ENCODE measurements at regions not wholly inside any gene's neighbourhood (a gene's known extent, or its start where the extent isn't known, plus 50 kb on each side); places are given as distances from the start of the nearest gene placed in this dataset.
"Not testable (repeated sequence)": the region's sequence is repeated elsewhere in the genome, so short reads cannot be mapped to it uniquely, and the experiment has no call there.

DNA sequence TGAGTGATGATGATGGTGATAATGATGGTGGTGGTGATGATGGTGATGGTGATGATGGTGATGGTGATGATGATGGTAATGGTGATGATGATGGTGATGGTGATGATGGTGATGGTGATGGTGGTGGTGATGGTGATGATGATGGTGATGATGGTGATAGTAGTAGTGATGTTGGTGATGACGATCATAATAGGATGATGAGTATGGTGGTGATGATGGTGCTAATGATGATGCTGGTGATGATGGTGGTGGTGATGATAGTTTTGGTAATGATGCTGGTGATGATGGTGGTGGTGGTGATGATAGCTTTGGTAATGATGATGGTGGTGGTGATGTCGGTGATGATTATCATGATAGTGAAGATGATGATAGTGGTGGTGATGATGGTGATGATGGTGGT is 171.5 kb upstream of the SFSWAP start:
- no peak overlapping the region for H3K27ac ChIP-seq (ENCODE audit: low read depth, low read length, poor library complexity, severe bottlenecking)
- H3K36me3 ChIP-seq (ENCODE audit: insufficient read depth, low read length, poor library complexity, severe bottlenecking) = no peaks in the 10 kb centered on the region
- no peaks in the 10 kb centered on the region for H3K27me3 ChIP-seq (replicated peaks; ENCODE audit: insufficient read depth, low read depth, low read length, poor library complexity)
- BruUV-seq (replicated peaks) = no TSS peak
- ChIA-PET CTCF (no interaction called here), POLR2A (ENCODE audit: low non-redundant PET) (no interaction called here)
- no peak overlapping the region for H3K4me3 ChIP-seq (ENCODE audit: low read depth, low read length, poor library complexity, severe bottlenecking)
- intact Hi-C loops (cut with micrococcal nuclease; ENCODE audit: unreplicated experiment) = no loop called here
- no peaks in the 10 kb centered on the region for H3K9me3 ChIP-seq (ENCODE audit: low read depth, low read length, poor library complexity, severe bottlenecking)
- TF ChIP-seq EZH2 (IDR thresholded peaks at IDR 0.05; ENCODE audit: borderline replicate concordance, low read depth, low read length, poor library complexity, severe bottlenecking) = no peak
- TF ChIP-seq, protein P1, sequence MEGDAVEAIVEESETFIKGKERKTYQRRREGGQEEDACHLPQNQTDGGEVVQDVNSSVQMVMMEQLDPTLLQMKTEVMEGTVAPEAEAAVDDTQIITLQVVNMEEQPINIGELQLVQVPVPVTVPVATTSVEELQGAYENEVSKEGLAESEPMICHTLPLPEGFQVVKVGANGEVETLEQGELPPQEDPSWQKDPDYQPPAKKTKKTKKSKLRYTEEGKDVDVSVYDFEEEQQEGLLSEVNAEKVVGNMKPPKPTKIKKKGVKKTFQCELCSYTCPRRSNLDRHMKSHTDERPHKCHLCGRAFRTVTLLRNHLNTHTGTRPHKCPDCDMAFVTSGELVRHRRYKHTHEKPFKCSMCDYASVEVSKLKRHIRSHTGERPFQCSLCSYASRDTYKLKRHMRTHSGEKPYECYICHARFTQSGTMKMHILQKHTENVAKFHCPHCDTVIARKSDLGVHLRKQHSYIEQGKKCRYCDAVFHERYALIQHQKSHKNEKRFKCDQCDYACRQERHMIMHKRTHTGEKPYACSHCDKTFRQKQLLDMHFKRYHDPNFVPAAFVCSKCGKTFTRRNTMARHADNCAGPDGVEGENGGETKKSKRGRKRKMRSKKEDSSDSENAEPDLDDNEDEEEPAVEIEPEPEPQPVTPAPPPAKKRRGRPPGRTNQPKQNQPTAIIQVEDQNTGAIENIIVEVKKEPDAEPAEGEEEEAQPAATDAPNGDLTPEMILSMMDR (conservative IDR thresholded peaks at IDR 0.05; ENCODE audit: low read depth, low read length) = no peak
- no peak for DNase-seq (ENCODE audit: low spot score)
- no peaks in the 10 kb centered on the region for H3K4me1 ChIP-seq (ENCODE audit: insufficient read depth, low read length, poor library complexity, severe bottlenecking)

DNA sequence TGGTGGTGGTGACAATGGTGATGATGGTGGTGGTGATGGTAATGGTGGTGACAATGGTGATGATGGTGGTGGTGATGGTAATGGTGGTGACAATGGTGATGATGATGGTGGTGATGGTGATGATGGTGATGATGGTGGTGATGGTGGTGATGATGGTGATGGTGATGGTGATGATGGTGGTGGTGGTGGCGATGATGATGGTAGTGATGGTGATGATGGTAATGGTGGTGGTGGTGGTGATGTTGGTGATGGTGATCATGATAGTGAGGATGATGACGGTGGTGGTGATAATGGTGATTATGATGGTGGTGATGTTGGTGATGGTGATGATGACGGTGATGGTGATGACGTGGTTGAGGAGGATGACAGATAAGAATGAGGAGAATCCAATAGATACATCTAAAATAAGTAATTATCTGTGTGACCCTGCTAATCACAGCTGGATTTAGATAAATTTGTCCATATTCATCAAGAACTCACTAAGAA is 170.7 kb upstream of the SFSWAP start:
- intact Hi-C loops (cut with micrococcal nuclease; ENCODE audit: unreplicated experiment) = no loop called here
- Histone ChIP-seq H3K9me3 (ENCODE audit: low read depth, low read length, poor library complexity, severe bottlenecking) (no peaks in the 10 kb centered on the region), H3K36me3 (ENCODE audit: insufficient read depth, low read length, poor library complexity, severe bottlenecking) (no peaks in the 10 kb centered on the region), H3K27me3 (replicated peaks; ENCODE audit: insufficient read depth, low read depth, low read length, poor library complexity) (no peaks in the 10 kb centered on the region), H3K4me3 (ENCODE audit: low read depth, low read length, poor library complexity, severe bottlenecking) (no peak overlapping the region), H3K27ac (ENCODE audit: low read depth, low read length, poor library complexity, severe bottlenecking) (no peak overlapping the region), H3K4me1 (ENCODE audit: insufficient read depth, low read length, poor library complexity, severe bottlenecking) (no peaks in the 10 kb centered on the region)
- no peak for DNase-seq (ENCODE audit: low spot score)
- BruUV-seq (replicated peaks) = no TSS peak
- POLR2A ChIA-PET (ENCODE audit: low non-redundant PET) = no interaction called here
- TF ChIP-seq, protein P1 (conservative IDR thresholded peaks at IDR 0.05; ENCODE audit: low read depth, low read length) = no peak
- no peak for TF ChIP-seq EZH2 (IDR thresholded peaks at IDR 0.05; ENCODE audit: borderline replicate concordance, low read depth, low read length, poor library complexity, severe bottlenecking)
- CTCF ChIA-PET = no interaction called here

DNA sequence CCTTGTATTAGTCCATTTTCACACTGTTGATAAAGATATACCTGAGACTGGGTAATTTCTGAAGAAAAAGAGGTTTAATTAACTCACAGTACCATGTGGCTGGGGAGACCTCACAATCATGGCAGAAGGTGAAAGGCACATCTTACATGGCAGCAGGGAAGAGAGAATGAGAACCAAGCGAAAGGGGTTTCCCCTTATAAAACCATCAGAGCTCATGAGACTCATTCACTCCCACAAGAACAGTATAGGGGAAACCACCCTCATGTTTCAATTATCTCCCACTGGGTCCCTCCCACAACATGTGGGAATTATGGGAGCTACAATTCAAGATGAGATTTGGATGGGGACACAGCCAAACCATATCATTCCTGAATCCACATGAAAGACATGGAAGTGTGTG is 169.4 kb upstream of the SFSWAP start:
- H3K27ac ChIP-seq (ENCODE audit: low read depth, low read length, poor library complexity, severe bottlenecking); H3K9me3 ChIP-seq (ENCODE audit: low read depth, low read length, poor library complexity, severe bottlenecking); CTCF ChIA-PET; H3K4me1 ChIP-seq (ENCODE audit: insufficient read depth, low read length, poor library complexity, severe bottlenecking); intact Hi-C loops (cut with micrococcal nuclease; ENCODE audit: unreplicated experiment); DNase-seq (ENCODE audit: low spot score); BruUV-seq (replicated peaks); H3K36me3 ChIP-seq (ENCODE audit: insufficient read depth, low read length, poor library complexity, severe bottlenecking); POLR2A ChIA-PET (ENCODE audit: low non-redundant PET); H3K27me3 ChIP-seq (replicated peaks; ENCODE audit: insufficient read depth, low read depth, low read length, poor library complexity); H3K4me3 ChIP-seq (ENCODE audit: low read depth, low read length, poor library complexity, severe bottlenecking): not testable (repeated sequence)

DNA sequence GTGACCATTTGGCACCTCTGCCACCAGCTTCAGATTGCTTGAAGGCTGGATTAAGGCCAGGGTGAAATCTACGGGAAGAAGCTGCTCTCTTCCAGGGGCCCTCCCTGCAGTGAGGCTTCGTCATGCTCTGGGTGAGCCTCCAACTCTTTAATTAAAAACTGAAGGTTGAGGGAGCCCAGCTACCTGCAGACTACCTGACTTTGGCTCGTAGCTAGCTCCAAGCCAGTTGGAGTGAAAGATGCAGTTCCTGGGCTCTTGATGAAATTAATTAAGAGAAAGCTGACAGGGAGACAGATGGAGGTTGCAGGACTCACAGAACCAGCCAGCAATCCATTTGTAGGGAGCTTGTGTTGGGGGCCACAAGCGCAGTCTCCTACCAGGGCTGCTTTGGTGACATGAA is 168.5 kb upstream of the SFSWAP start:
- ChIA-PET POLR2A (ENCODE audit: low non-redundant PET) (no interaction called here), CTCF (no interaction called here)
- BruUV-seq (replicated peaks) = no TSS peak
- Histone ChIP-seq H3K4me1 (ENCODE audit: insufficient read depth, low read length, poor library complexity, severe bottlenecking) (no peaks in the 10 kb centered on the region), H3K27me3 (replicated peaks; ENCODE audit: insufficient read depth, low read depth, low read length, poor library complexity) (peaks cover 2% of the 10 kb centered on the region), H3K9me3 (ENCODE audit: low read depth, low read length, poor library complexity, severe bottlenecking) (no peaks in the 10 kb centered on the region), H3K36me3 (ENCODE audit: insufficient read depth, low read length, poor library complexity, severe bottlenecking) (no peaks in the 10 kb centered on the region), H3K4me3 (ENCODE audit: low read depth, low read length, poor library complexity, severe bottlenecking) (no peak overlapping the region), H3K27ac (ENCODE audit: low read depth, low read length, poor library complexity, severe bottlenecking) (no peak overlapping the region)
- intact Hi-C loops (cut with micrococcal nuclease; ENCODE audit: unreplicated experiment) = no loop called here
- TF ChIP-seq, protein P1 (conservative IDR thresholded peaks at IDR 0.05; ENCODE audit: low read depth, low read length) = no peak
- no peak for TF ChIP-seq EZH2 (IDR thresholded peaks at IDR 0.05; ENCODE audit: borderline replicate concordance, low read depth, low read length, poor library complexity, severe bottlenecking)
- no peak for DNase-seq (ENCODE audit: low spot score)
